ENCODE measurements at regions not wholly inside any gene's neighbourhood (a gene's known extent, or its start where the extent isn't known, plus 50 kb on each side); places are given as distances from the start of the nearest gene placed in this dataset.
"Not testable (repeated sequence)": the region's sequence is repeated elsewhere in the genome, so short reads cannot be mapped to it uniquely, and the experiment has no call there.

GRCh38 chr3:125838857-125839256 is 130.1 kb upstream of the ROPN1B start:
- not testable (repeated sequence) for TF ChIP-seq RARB (CRISPR knock-in tag; IDR thresholded peaks at IDR 0.05); BACH2 (CRISPR knock-in tag; IDR thresholded peaks at IDR 0.05; ENCODE audit: borderline replicate concordance); ZFP30 (CRISPR knock-in tag; IDR thresholded peaks at IDR 0.05); CREB5 (CRISPR knock-in tag; IDR thresholded peaks at IDR 0.05; ENCODE audit: low read depth); POU6F1 (CRISPR knock-in tag; IDR thresholded peaks at IDR 0.05; ENCODE audit: borderline replicate concordance, low read depth); TSHZ2 (CRISPR knock-in tag; IDR thresholded peaks at IDR 0.05); PATZ1 (CRISPR knock-in tag; IDR thresholded peaks at IDR 0.05; ENCODE audit: borderline replicate concordance); ZNF8 (CRISPR knock-in tag; IDR thresholded peaks at IDR 0.05); OSR1 (CRISPR knock-in tag; IDR thresholded peaks at IDR 0.05); TCF4 (CRISPR knock-in tag; IDR thresholded peaks at IDR 0.05; ENCODE audit: borderline replicate concordance); ZFP3 (CRISPR knock-in tag; IDR thresholded peaks at IDR 0.05)
